Hematopoietic multipotent progenitor cell treated with erythropoietin and hydrocortisone succinate and interleukin-3 and kit ligand, for 6 days (in vitro differentiated cells): ENCODE measurements at regions not wholly inside any gene's neighbourhood (a gene's known extent, or its start where the extent isn't known, plus 50 kb on each side); places are given as distances from the start of the nearest gene placed in this dataset.

ENCODE experiments used
- DNase-seq: peaks from one replicate; pipeline ENCODE4 v3.0.0-alpha.2; 2015

GRCh38 chr17:33789658-33790057, 465.4 kb upstream of the CCL2 start:
- DNase-seq: no peak

GRCh38 chr17:33797181-33797580, 457.9 kb upstream of the CCL2 start:
- no peak for DNase-seq

GRCh38 chr17:33798308-33798707, 456.8 kb upstream of the CCL2 start:
- DNase-seq: no peak

GRCh38 chr17:33802349-33803198, 452.5 kb upstream of the CCL2 start:
- no peak for DNase-seq

GRCh38 chr17:33803199-33803685, 451.8 kb upstream of the CCL2 start:
- DNase-seq: no peak

- DNase-seq: no peak
These were observed 451.4 kb upstream of the CCL2 start for GRCh38 chr17:33803686-33804085.

- DNase-seq: peak; percentile 83
These were observed 450.7 kb upstream of the CCL2 start for GRCh38 chr17:33804401-33804800.

- DNase-seq: no peak
These were observed 448.5 kb upstream of the CCL2 start for GRCh38 chr17:33806631-33807030.

GRCh38 chr17:33809748-33810147, 445.3 kb upstream of the CCL2 start:
- no peak for DNase-seq

- no peak for DNase-seq
These were observed 443.9 kb upstream of the CCL2 start for GRCh38 chr17:33811004-33811760.

- no peak for DNase-seq
These were observed 443.0 kb upstream of the CCL2 start for GRCh38 chr17:33811984-33812577.

- DNase-seq: no peak
These were observed 440.2 kb upstream of the CCL2 start for GRCh38 chr17:33814852-33815251.

GRCh38 chr17:33816036-33816435, 439.0 kb upstream of the CCL2 start:
- DNase-seq: no peak

- DNase-seq: no peak
These were observed 438.1 kb upstream of the CCL2 start for GRCh38 chr17:33816842-33817617.

- DNase-seq: no peak
These were observed 435.5 kb upstream of the CCL2 start for GRCh38 chr17:33819539-33819938.

GRCh38 chr17:33832262-33832661, 422.8 kb upstream of the CCL2 start:
- no peak for DNase-seq

- DNase-seq: no peak
These were observed 417.8 kb upstream of the CCL2 start for GRCh38 chr17:33837281-33837680.

GRCh38 chr17:33838281-33838680, 416.8 kb upstream of the CCL2 start:
- DNase-seq: no peak

- no peak for DNase-seq
These were observed 407.2 kb upstream of the CCL2 start for GRCh38 chr17:33847900-33848299.

- no peak for DNase-seq
These were observed 406.7 kb upstream of the CCL2 start for GRCh38 chr17:33848433-33848832.

- no peak for DNase-seq
These were observed 400.5 kb upstream of the CCL2 start for GRCh38 chr17:33854596-33854995.

GRCh38 chr17:33858121-33858520, 397.0 kb upstream of the CCL2 start:
- DNase-seq: no peak

GRCh38 chr17:33858682-33859081, 396.4 kb upstream of the CCL2 start:
- peak; percentile 22 for DNase-seq
